GM12878 (cell line): ENCODE measurements at regions not wholly inside any gene's neighbourhood (a gene's known extent, or its start where the extent isn't known, plus 50 kb on each side); places are given as distances from the start of the nearest gene placed in this dataset.

Experiments used
- ATAC-seq: fragments of 200-7000 bp; cut with Tn5 transposase; 3 replicates; pipeline ENCODE4 v1.9.1; 2020; ENCODE audit warnings: mild to moderate bottlenecking, moderate library complexity
- BruUV-seq: library from RNA; stranded (reverse); fragments of 400-500 nt; replicated peaks from 2 replicates; lab custom pipeline; 2021; lab: Mats Ljungman, UMichigan
- CTCF ChIA-PET: fragments of 300-600 bp; sonication (Branson Sonifier 250); formaldehyde crosslinking; extraction: SDS; loops from one replicate; lab custom pipeline; 2021; ENCODE audit warnings: inconsistent platforms; lab: Yijun Ruan, JAX
- POLR2A ChIA-PET: fragments of 350-600 bp; formaldehyde crosslinking; extraction: SDS; loops from one replicate; lab custom pipeline; 2021; ENCODE audit warnings: inconsistent platforms; lab: Charles Lee
- RAD21 ChIA-PET: fragments of 300-600 bp; sonication (Branson Sonifier 250); formaldehyde crosslinking; loops from one replicate; lab custom pipeline; 2023; ENCODE audit warnings: antibody characterized with exemption; ENCODE audit not compliant: unreplicated experiment; lab: Charles Lee
- SMC1A ChIA-PET: fragments of 300-600 bp; sonication (Branson Sonifier 250); formaldehyde crosslinking; loops from one replicate; lab custom pipeline; 2023; ENCODE audit not compliant: unreplicated experiment, uncharacterized antibody; lab: Charles Lee
- DNase-seq: peaks from one replicate; pipeline ENCODE4 v3.0.0-alpha.2; 2011; ENCODE audit warnings: low read depth, low spot score
- FAIRE-seq: peaks from 3 replicates; lab custom pipeline; 2011; peaks lifted over from hg19 to GRCh38; lab: Jason Lieb, UNC
- H2AFZ ChIP-seq: 2 replicates; pipeline ENCODE4 v1.6.0; 2011; ENCODE audit warnings: low read depth, low read length, control low read depth; ENCODE audit not compliant: control insufficient read depth
- H3K27ac ChIP-seq: 2 replicates; pipeline ENCODE4 v1.5.1; 2011; ENCODE audit warnings: control low read depth; ENCODE audit not compliant: control insufficient read depth, insufficient read depth
- H3K27me3 ChIP-seq, 2 experiments: replicated peaks in 1 of 2; 2 replicates each; pipeline versions ENCODE4 v1.6.0 to v1.6.1; 2011; ENCODE audit warnings: low read length in 1 of 2; ENCODE audit not compliant: control insufficient read depth in 2 of 2, insufficient read depth in 2 of 2
- H3K36me3 ChIP-seq, 2 experiments: 2 replicates each; pipeline ENCODE4 v1.5.1; 2011; ENCODE audit warnings: low read length in 1 of 2; ENCODE audit not compliant: control insufficient read depth in 2 of 2, insufficient read depth in 2 of 2
- H3K4me1 ChIP-seq: 2 replicates; pipeline ENCODE4 v1.6.1; 2011; ENCODE audit warnings: mild to moderate bottlenecking, low read length, moderate library complexity, mixed read lengths; ENCODE audit not compliant: control insufficient read depth, insufficient read depth
- H3K4me2 ChIP-seq: 2 replicates; pipeline ENCODE4 v1.6.0; 2011; ENCODE audit warnings: control low read depth; ENCODE audit not compliant: control insufficient read depth, insufficient read depth
- H3K4me3 ChIP-seq: fragments of 200-600 bp; sonication (generic); 2 replicates; pipeline ENCODE4 v1.5.1; 2016
- H3K79me2 ChIP-seq: 2 replicates; pipeline ENCODE4 v1.6.0; 2011; ENCODE audit warnings: low read length; ENCODE audit not compliant: control insufficient read depth, insufficient read depth
- H3K9ac ChIP-seq: 2 replicates; pipeline ENCODE4 v1.8.0; 2011; ENCODE audit warnings: low read length, control low read depth, mixed read lengths; ENCODE audit not compliant: control insufficient read depth, insufficient read depth
- H3K9me3 ChIP-seq: replicated peaks from 3 replicates; pipeline ENCODE4 v1.5.1; 2011; ENCODE audit warnings: mild to moderate bottlenecking, low read length; ENCODE audit not compliant: control insufficient read depth, insufficient read depth
- H4K20me1 ChIP-seq: 2 replicates; pipeline ENCODE4 v1.6.0; 2011; ENCODE audit not compliant: control insufficient read depth, insufficient read depth
- BMI1 ChIP-seq: fragments of 450-650 bp; IDR thresholded peaks from 2 replicates; pipeline ENCODE4 v1.6.1; 2016; ENCODE audit warnings: mild to moderate bottlenecking, moderate library complexity, borderline replicate concordance
- HDGF ChIP-seq: fragments of 450-650 bp; IDR thresholded peaks from 2 replicates; pipeline ENCODE4 v1.6.1; 2016; ENCODE audit warnings: antibody characterized with exemption
- IKZF1 ChIP-seq: fragments of 450-650 bp; conservative IDR thresholded peaks from 2 replicates; pipeline ENCODE4 v1.6.1; 2017; ENCODE audit warnings: antibody characterized with exemption, mild to moderate bottlenecking
- KDM1A ChIP-seq: fragments of 200-600 bp; sonication (generic); IDR thresholded peaks from 2 replicates; pipeline ENCODE4 v1.6.1; 2016; ENCODE audit warnings: borderline replicate concordance
- TARDBP ChIP-seq: IDR thresholded peaks from 2 replicates; pipeline ENCODE4 v1.6.1; 2016; ENCODE audit warnings: borderline replicate concordance
- ZBTB33 ChIP-seq: fragments of 450-650 bp; IDR thresholded peaks from 2 replicates; pipeline ENCODE4 v1.6.1; 2017; ENCODE audit warnings: mild to moderate bottlenecking
- WGBS: methylation state at CpG from one replicate; pipeline ENCODE4 v1.1.6; 2016; ENCODE audit warnings: low lambda C conversion rate; ENCODE audit not compliant: insufficient replicate concordance, insufficient coverage; ENCODE audit errors: missing lambda C conversion rate; 5-methylcytosine and 5-hydroxymethylcytosine counted together
- in situ Hi-C: fragments of 300-500 bp; cut with MboI; formaldehyde crosslinking; loops from 9 replicates; pipeline ENCODE4 v1.14.3; 2018; ENCODE audit warnings: mixed read lengths
- intact Hi-C: fragments of 100-400 bp; cut with micrococcal nuclease; formaldehyde crosslinking; loops from one replicate; pipeline ENCODE4 v1.14.2; 2022; ENCODE audit not compliant: unreplicated experiment
- TF ChIP-seq, protein P1 (sequence below): IDR thresholded peaks from 2 replicates; pipeline ENCODE4 v1.6.1; 2011; ENCODE audit warnings: mild to moderate bottlenecking, low read depth, low read length, moderate library complexity; ENCODE audit not compliant: insufficient replicate concordance

DNA sequence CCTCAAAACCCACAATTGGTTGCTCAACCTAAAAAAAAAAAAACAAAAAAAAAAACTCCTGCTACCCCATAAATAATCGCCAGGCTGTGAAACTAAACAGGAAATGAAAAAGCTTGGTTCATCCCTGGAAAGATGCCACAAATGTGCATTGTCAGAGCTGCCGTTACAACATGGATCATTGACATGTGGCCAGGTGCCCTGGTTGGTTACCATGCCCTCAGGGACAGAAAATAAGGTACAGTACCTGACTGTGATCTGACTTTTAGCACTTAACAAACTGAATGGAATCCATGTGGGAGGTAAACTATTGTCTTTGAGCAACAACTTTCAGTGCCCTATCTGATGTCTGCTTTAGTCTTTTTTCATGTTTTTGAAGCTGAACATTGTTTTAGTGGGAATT, 118.0 kb upstream of the RPL34 start:
- H3K79me2 ChIP-seq: no peaks in the 10 kb centered on the region
- H3K9me3 ChIP-seq: no peaks in the 10 kb centered on the region
- no peak overlapping the region for H3K9ac ChIP-seq
- intact Hi-C loops: no loop called here
- ChIA-PET RAD21 (no interaction called here), SMC1A (no interaction called here), POLR2A (no interaction called here)
- no peaks in the 10 kb centered on the region for H3K27me3 ChIP-seq
- FAIRE-seq (no peak), DNase-seq (no peak)
- H3K4me3 ChIP-seq: no peak overlapping the region
- no peaks in the 10 kb centered on the region for H3K36me3 ChIP-seq
- no TSS peak for BruUV-seq
- WGBS: 0% methylated on average over 2 of the region's 2 CpGs
- H3K4me1 ChIP-seq: no peaks in the 10 kb centered on the region
- H3K27ac ChIP-seq: no peak overlapping the region
- no peaks in the 10 kb centered on the region for H4K20me1 ChIP-seq
- TF ChIP-seq IKZF1 (no peak), BMI1 (no peak), TARDBP (no peak), HDGF (no peak), KDM1A (no peak), ZBTB33 (no peak)
- TF ChIP-seq, protein P1, sequence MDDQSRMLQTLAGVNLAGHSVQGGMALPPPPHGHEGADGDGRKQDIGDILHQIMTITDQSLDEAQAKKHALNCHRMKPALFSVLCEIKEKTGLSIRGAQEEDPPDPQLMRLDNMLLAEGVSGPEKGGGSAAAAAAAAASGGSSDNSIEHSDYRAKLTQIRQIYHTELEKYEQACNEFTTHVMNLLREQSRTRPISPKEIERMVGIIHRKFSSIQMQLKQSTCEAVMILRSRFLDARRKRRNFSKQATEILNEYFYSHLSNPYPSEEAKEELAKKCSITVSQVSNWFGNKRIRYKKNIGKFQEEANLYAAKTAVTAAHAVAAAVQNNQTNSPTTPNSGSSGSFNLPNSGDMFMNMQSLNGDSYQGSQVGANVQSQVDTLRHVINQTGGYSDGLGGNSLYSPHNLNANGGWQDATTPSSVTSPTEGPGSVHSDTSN: no peak
- TF ChIP-seq, all 136 proteins: peak for 0
- H2AFZ ChIP-seq: no peak overlapping the region
- in situ Hi-C loops: no loop called here
- no peak for ATAC-seq
- H3K4me2 ChIP-seq: no peak overlapping the region
- CTCF ChIA-PET: interaction anchor here (0.7 kb wide), 1 partner anchor 812 kb away, joined by 3 read pairs; no protein-coding TSS in a partner anchor
